A673 (cell line): ENCODE measurements at regions not wholly inside any gene's neighbourhood (a gene's known extent, or its start where the extent isn't known, plus 50 kb on each side); places are given as distances from the start of the nearest gene placed in this dataset.

Experiments
- BruUV-seq: library from RNA; stranded (reverse); fragments of 400-500 nt; replicated peaks from 2 replicates; lab custom pipeline; 2021; lab: Mats Ljungman, UMichigan
- CTCF ChIA-PET: fragments of 300-600 bp; sonication (Branson Sonifier 250); formaldehyde crosslinking; loops from one replicate; lab custom pipeline; 2022; ENCODE audit warnings: antibody characterized with exemption; lab: Charles Lee
- POLR2A ChIA-PET: fragments of 300-600 bp; sonication (Branson Sonifier 250); formaldehyde crosslinking; loops from one replicate; lab custom pipeline; 2022; ENCODE audit warnings: antibody characterized with exemption; ENCODE audit not compliant: low non-redundant PET; lab: Charles Lee
- DNase-seq: peaks from one replicate; pipeline ENCODE4 v3.0.0-alpha.2; 2015; ENCODE audit warnings: low spot score
- H3K27ac ChIP-seq: fragments of 200-600 bp; sonication (generic); 2 replicates; pipeline ENCODE4 v1.5.1; 2016; ENCODE audit warnings: mixed run types, low read depth, mild to moderate bottlenecking, mixed read lengths, antibody characterized with exemption, low read length; ENCODE audit not compliant: poor library complexity, severe bottlenecking
- H3K27me3 ChIP-seq: fragments of 200-600 bp; sonication (generic); replicated peaks from 2 replicates; pipeline ENCODE4 v1.6.1; 2017; ENCODE audit warnings: mixed run types, low read depth, mild to moderate bottlenecking, mixed read lengths, antibody characterized with exemption, low read length; ENCODE audit not compliant: insufficient read depth, poor library complexity
- H3K36me3 ChIP-seq: fragments of 200-600 bp; sonication (generic); 2 replicates; pipeline ENCODE4 v1.6.1; 2016; ENCODE audit warnings: mixed run types, mild to moderate bottlenecking, mixed read lengths, antibody characterized with exemption, low read length; ENCODE audit not compliant: insufficient read depth, poor library complexity, severe bottlenecking
- H3K4me1 ChIP-seq: fragments of 200-600 bp; sonication (generic); 2 replicates; pipeline ENCODE4 v1.6.1; 2017; ENCODE audit warnings: mixed run types, mild to moderate bottlenecking, mixed read lengths, antibody characterized with exemption, low read length; ENCODE audit not compliant: insufficient read depth, poor library complexity, severe bottlenecking
- H3K4me3 ChIP-seq: fragments of 200-600 bp; sonication (generic); 2 replicates; pipeline ENCODE4 v1.5.1; 2016; ENCODE audit warnings: low read depth, mixed run types, mild to moderate bottlenecking, mixed read lengths, low read length; ENCODE audit not compliant: poor library complexity, severe bottlenecking
- H3K9me3 ChIP-seq: fragments of 200-600 bp; sonication (generic); 2 replicates; pipeline ENCODE4 v1.6.1; 2016; ENCODE audit warnings: mixed run types, low read depth, mild to moderate bottlenecking, mixed read lengths, antibody characterized with exemption, low read length; ENCODE audit not compliant: poor library complexity, severe bottlenecking
- CTCF ChIP-seq: fragments of 300-800, 200-600 bp; sonication (generic); conservative IDR thresholded peaks from 2 replicates; pipeline ENCODE4 v1.5.1; 2017; ENCODE audit warnings: low read depth, mild to moderate bottlenecking, antibody characterized with exemption, low read length, moderate library complexity, mixed read lengths
- EZH2 ChIP-seq: fragments of 200-600 bp; sonication (generic); IDR thresholded peaks from 2 replicates; pipeline ENCODE4 v1.6.1; 2017; ENCODE audit warnings: borderline replicate concordance, low read depth, mild to moderate bottlenecking, mixed read lengths, antibody characterized with exemption, low read length; ENCODE audit not compliant: poor library complexity, severe bottlenecking
- intact Hi-C: fragments of 100-400 bp; cut with micrococcal nuclease; formaldehyde crosslinking; loops from one replicate; pipeline ENCODE4 v1.10.0; 2022; ENCODE audit not compliant: unreplicated experiment

GRCh38 chr16:85426806-85427205 lies 186.3 kb upstream of the GSE1 start:
- Histone ChIP-seq H3K9me3 (no peaks in the 10 kb centered on the region), H3K27me3 (no peaks in the 10 kb centered on the region), H3K36me3 (no peaks in the 10 kb centered on the region), H3K4me1 (peaks cover 17% of the 10 kb centered on the region), H3K4me3 (no peak overlapping the region), H3K27ac (no peak overlapping the region)
- DNase-seq = no peak
- no TSS peak for BruUV-seq
- intact Hi-C loops = no loop called here
- no peak for TF ChIP-seq EZH2
- no peak for TF ChIP-seq CTCF
- ChIA-PET CTCF (no interaction called here), POLR2A (no interaction called here)

- peak; percentile 50 for DNase-seq
- Histone ChIP-seq H3K27me3 (no peaks in the 10 kb centered on the region), H3K27ac (no peak overlapping the region), H3K4me1 (peaks cover 8% of the 10 kb centered on the region), H3K9me3 (no peaks in the 10 kb centered on the region), H3K36me3 (no peaks in the 10 kb centered on the region), H3K4me3 (no peak overlapping the region)
- BruUV-seq = no TSS peak
- intact Hi-C loops = no loop called here
- CTCF ChIA-PET = interaction anchor here (0.6 to 0.7 kb wide), 3 partner anchors 15 to 129 kb away, joined by 3 to 8 read pairs (median 4); no protein-coding TSS in a partner anchor
- TF ChIP-seq CTCF (peak; percentile 66), EZH2 (no peak)
- POLR2A ChIA-PET = no interaction called here
These were observed 184.8 kb upstream of the GSE1 start for GRCh38 chr16:85428168-85428898.

GRCh38 chr16:85428899-85429775 lies 184.0 kb upstream of the GSE1 start:
- no peak for DNase-seq
- Histone ChIP-seq H3K4me3 (no peak overlapping the region), H3K9me3 (no peaks in the 10 kb centered on the region), H3K4me1 (peaks cover 8% of the 10 kb centered on the region), H3K27me3 (no peaks in the 10 kb centered on the region), H3K27ac (no peak overlapping the region), H3K36me3 (no peaks in the 10 kb centered on the region)
- no TSS peak for BruUV-seq
- TF ChIP-seq EZH2 (no peak), CTCF (no peak)
- CTCF ChIA-PET = no interaction called here
- intact Hi-C loops = no loop called here
- POLR2A ChIA-PET = no interaction called here
